Stimulated activated naive CD8-positive, alpha-beta T cell treated with anti-CD3 and anti-CD28 coated beads, Interleukin-15, amount 100 ng/mL, for 72 hours (primary cell): ENCODE measurements at regions not wholly inside any gene's neighbourhood (a gene's known extent, or its start where the extent isn't known, plus 50 kb on each side); places are given as distances from the start of the nearest gene placed in this dataset.
"Not testable (repeated sequence)": the region's sequence is repeated elsewhere in the genome, so short reads cannot be mapped to it uniquely, and the experiment has no call there.

Experiments
- ATAC-seq: fragments of 150-1000 bp; cut with Tn5 transposase; 2 replicates; pipeline ENCODE4 v1.10.0; 2021; ENCODE audit warnings: mild to moderate bottlenecking, moderate library complexity
- DNase-seq, 2 donors: peaks; one replicate each; pipeline ENCODE4 v3.0.0; 2021 to 2022
- H3K27ac Mint-ChIP-seq, 2 donors: one replicate each; pipeline ENCODE4 v1.8.0; 2022; ENCODE audit warnings: mild to moderate bottlenecking in 2 of 2, mixed read lengths in 2 of 2, moderate library complexity in 2 of 2
- H3K27me3 Mint-ChIP-seq: one replicate; pipeline ENCODE4 v1.8.0; 2022; ENCODE audit warnings: mixed read lengths
- H3K4me1 Mint-ChIP-seq: one replicate; pipeline ENCODE4 v1.8.0; 2022; ENCODE audit warnings: mild to moderate bottlenecking, mixed read lengths
- H3K4me3 Mint-ChIP-seq, 2 donors: one replicate each; pipeline ENCODE4 v1.8.0; 2022; ENCODE audit warnings: mild to moderate bottlenecking in 2 of 2, mixed read lengths in 2 of 2, moderate library complexity in 1 of 2
- H3K9me3 Mint-ChIP-seq, 2 donors: one replicate each; pipeline ENCODE4 v1.8.0; 2022; ENCODE audit warnings: mixed read lengths in 2 of 2

GRCh38 chr21:20106368-20106767 is 891.8 kb upstream of the NCAM2 start:
- H3K27ac Mint-ChIP-seq = no peak overlapping the region
- H3K4me1 Mint-ChIP-seq = no peaks in the 10 kb centered on the region
- no peaks in the 10 kb centered on the region for H3K27me3 Mint-ChIP-seq
- peaks cover 13 to 18% of the 10 kb centered on the region in 2 donors for H3K9me3 Mint-ChIP-seq
- DNase-seq (no peak), ATAC-seq (no peak)
- no peak overlapping the region for H3K4me3 Mint-ChIP-seq

GRCh38 chr21:20108016-20108415 is 890.2 kb upstream of the NCAM2 start:
- Mint-ChIP-seq H3K27me3 (no peaks in the 10 kb centered on the region), H3K4me1 (no peaks in the 10 kb centered on the region), H3K27ac (no peak overlapping the region), H3K9me3 (peaks cover 13 to 15% of the 10 kb centered on the region in 2 donors), H3K4me3 (no peak overlapping the region)
- ATAC-seq = no peak
- no peak for DNase-seq

- H3K4me1 Mint-ChIP-seq = no peaks in the 10 kb centered on the region
- no peak overlapping the region for H3K27ac Mint-ChIP-seq
- H3K9me3 Mint-ChIP-seq = peaks cover 8 to 14% of the 10 kb centered on the region in 2 donors
- no peaks in the 10 kb centered on the region for H3K27me3 Mint-ChIP-seq
- ATAC-seq = no peak
- no peak for DNase-seq
- H3K4me3 Mint-ChIP-seq = no peak overlapping the region
Observed at GRCh38 chr21:20108976-20109540, 889.2 kb upstream of the NCAM2 start.

GRCh38 chr21:20110368-20110767 is 887.8 kb upstream of the NCAM2 start:
- H3K27me3 Mint-ChIP-seq = no peaks in the 10 kb centered on the region
- no peak overlapping the region for H3K4me3 Mint-ChIP-seq
- no peak overlapping the region for H3K27ac Mint-ChIP-seq
- DNase-seq = no peak
- H3K9me3 Mint-ChIP-seq = peaks cover 14 to 19% of the 10 kb centered on the region in 2 donors
- no peaks in the 10 kb centered on the region for H3K4me1 Mint-ChIP-seq
- no peak for ATAC-seq

GRCh38 chr21:20151741-20152140 is 846.5 kb upstream of the NCAM2 start:
- no peak overlapping the region for H3K27ac Mint-ChIP-seq
- H3K27me3 Mint-ChIP-seq = no peaks in the 10 kb centered on the region
- no peaks in the 10 kb centered on the region for H3K4me1 Mint-ChIP-seq
- H3K4me3 Mint-ChIP-seq = no peak overlapping the region
- no peak for ATAC-seq
- H3K9me3 Mint-ChIP-seq = peaks cover 11 to 40% of the 10 kb centered on the region in 2 donors
- no peak for DNase-seq

GRCh38 chr21:20163167-20163566 is 835.0 kb upstream of the NCAM2 start:
- ATAC-seq = no peak
- Mint-ChIP-seq H3K27ac (no peak overlapping the region), H3K4me1 (no peaks in the 10 kb centered on the region), H3K27me3 (no peaks in the 10 kb centered on the region), H3K4me3 (no peak overlapping the region), H3K9me3 (peaks cover 0 to 11% of the 10 kb centered on the region in 2 donors)
- DNase-seq = no peak

GRCh38 chr21:20167059-20167458 is 831.1 kb upstream of the NCAM2 start:
- H3K4me3 Mint-ChIP-seq = no peak overlapping the region
- no peaks in the 10 kb centered on the region for H3K4me1 Mint-ChIP-seq
- no peak overlapping the region for H3K27ac Mint-ChIP-seq
- H3K9me3 Mint-ChIP-seq = peaks cover 9 to 11% of the 10 kb centered on the region in 2 donors
- H3K27me3 Mint-ChIP-seq = no peaks in the 10 kb centered on the region
- ATAC-seq (no peak), DNase-seq (no peak)

GRCh38 chr21:20169812-20170576 is 828.2 kb upstream of the NCAM2 start:
- no peaks in the 10 kb centered on the region for H3K27me3 Mint-ChIP-seq
- DNase-seq = no peak

GRCh38 chr21:20186186-20186585 is 812.0 kb upstream of the NCAM2 start:
- ATAC-seq (no peak), DNase-seq (no peak)
- Mint-ChIP-seq H3K9me3 (peaks cover 12 to 15% of the 10 kb centered on the region in 2 donors), H3K27ac (no peak overlapping the region), H3K4me1 (no peaks in the 10 kb centered on the region), H3K4me3 (no peak overlapping the region), H3K27me3 (no peaks in the 10 kb centered on the region)

More at GRCh38 chr21:20169812-20170576, 828.2 kb upstream of the NCAM2 start:
- Mint-ChIP-seq H3K4me3 (no peak overlapping the region), H3K9me3 (peaks cover 14 to 20% of the 10 kb centered on the region in 2 donors), H3K4me1 (no peaks in the 10 kb centered on the region), H3K27ac (no peak overlapping the region)
- ATAC-seq = no peak

GRCh38 chr21:20187028-20187427 is 811.2 kb upstream of the NCAM2 start:
- ATAC-seq = no peak
- DNase-seq = no peak
- Mint-ChIP-seq H3K4me3 (no peak overlapping the region), H3K4me1 (no peaks in the 10 kb centered on the region), H3K9me3 (peaks cover 12 to 18% of the 10 kb centered on the region in 2 donors), H3K27ac (no peak overlapping the region), H3K27me3 (no peaks in the 10 kb centered on the region)

- ATAC-seq, H3K27ac Mint-ChIP-seq, H3K27me3 Mint-ChIP-seq, DNase-seq, H3K4me3 Mint-ChIP-seq, H3K9me3 Mint-ChIP-seq, H3K4me1 Mint-ChIP-seq: not testable (repeated sequence)
Observed at GRCh38 chr21:20201323-20201722, 796.9 kb upstream of the NCAM2 start.

- no peak overlapping the region for H3K27ac Mint-ChIP-seq
- no peaks in the 10 kb centered on the region for H3K27me3 Mint-ChIP-seq
- no peaks in the 10 kb centered on the region for H3K9me3 Mint-ChIP-seq
- no peak overlapping the region for H3K4me3 Mint-ChIP-seq
- no peak for ATAC-seq
- H3K4me1 Mint-ChIP-seq = no peaks in the 10 kb centered on the region
- DNase-seq = no peak
Observed at GRCh38 chr21:20207335-20207734, 790.9 kb upstream of the NCAM2 start.

- ATAC-seq (no peak), DNase-seq (no peak)
- Mint-ChIP-seq H3K9me3 (peaks cover 11 to 13% of the 10 kb centered on the region in 2 donors), H3K27me3 (no peaks in the 10 kb centered on the region), H3K27ac (no peak overlapping the region), H3K4me3 (no peak overlapping the region), H3K4me1 (no peaks in the 10 kb centered on the region)
Observed at GRCh38 chr21:20215959-20216358, 782.2 kb upstream of the NCAM2 start.

GRCh38 chr21:20220586-20220985 is 777.6 kb upstream of the NCAM2 start:
- Mint-ChIP-seq H3K27ac (no peak overlapping the region), H3K4me3 (no peak overlapping the region)
- ATAC-seq = no peak

GRCh38 chr21:20221981-20222380 is 776.2 kb upstream of the NCAM2 start:
- H3K27me3 Mint-ChIP-seq, ATAC-seq, H3K4me3 Mint-ChIP-seq, H3K27ac Mint-ChIP-seq, DNase-seq, H3K4me1 Mint-ChIP-seq, H3K9me3 Mint-ChIP-seq: not testable (repeated sequence)

More at GRCh38 chr21:20220586-20220985, 777.6 kb upstream of the NCAM2 start:
- Mint-ChIP-seq H3K27me3 (no peaks in the 10 kb centered on the region), H3K4me1 (no peaks in the 10 kb centered on the region), H3K9me3 (peaks cover 6 to 7% of the 10 kb centered on the region in 2 donors)
- no peak for DNase-seq

- H3K27me3 Mint-ChIP-seq, DNase-seq, H3K4me1 Mint-ChIP-seq, ATAC-seq, H3K27ac Mint-ChIP-seq, H3K4me3 Mint-ChIP-seq: not testable (repeated sequence)
- peaks cover 9 to 23% of the 10 kb centered on the region in 2 donors for H3K9me3 Mint-ChIP-seq
Observed at GRCh38 chr21:20236649-20237048, 761.6 kb upstream of the NCAM2 start.
